GM23338 (cell line): ENCODE measurements at regions not wholly inside any gene's neighbourhood (a gene's known extent, or its start where the extent isn't known, plus 50 kb on each side); places are given as distances from the start of the nearest gene placed in this dataset.

ENCODE experiments used
- ATAC-seq: fragments of 200-7000 bp; cut with Tn5 transposase; 3 replicates; pipeline ENCODE4 v1.9.1; 2020
- DNase-seq: peaks from one replicate; pipeline ENCODE4 v3.0.0-alpha.2; 2015; ENCODE audit warnings: low spot score
- H2AFZ ChIP-seq: fragments of 200-600 bp; sonication (generic); 2 replicates; pipeline ENCODE4 v1.8.0; 2016; ENCODE audit warnings: antibody characterized with exemption, mild to moderate bottlenecking, moderate library complexity
- H3F3A ChIP-seq: fragments of 200-600 bp; sonication (generic); replicated peaks from 2 replicates; pipeline ENCODE4 v1.8.0; 2017; ENCODE audit warnings: antibody characterized with exemption, mixed run types, low read depth
- H3K27ac ChIP-seq: fragments of 200-600 bp; sonication (generic); 2 replicates; pipeline ENCODE4 v1.6.1; 2016; ENCODE audit warnings: low read depth
- H3K27me3 ChIP-seq: fragments of 200-600 bp; sonication (generic); 2 replicates; pipeline ENCODE4 v1.8.0; 2016; ENCODE audit warnings: mild to moderate bottlenecking, mixed run types, moderate library complexity; ENCODE audit not compliant: insufficient read depth
- H3K36me3 ChIP-seq: fragments of 200-600 bp; sonication (generic); 2 replicates; pipeline ENCODE4 v1.8.0; 2016; ENCODE audit warnings: mild to moderate bottlenecking; ENCODE audit not compliant: insufficient read depth
- H3K4me1 ChIP-seq: fragments of 200-600 bp; sonication (generic); 2 replicates; pipeline ENCODE4 v1.8.0; 2016; ENCODE audit warnings: mild to moderate bottlenecking, moderate library complexity; ENCODE audit not compliant: insufficient read depth
- H3K4me2 ChIP-seq: fragments of 200-600 bp; sonication (generic); 2 replicates; pipeline ENCODE4 v1.7.1; 2017; ENCODE audit warnings: mixed run types
- H3K4me3 ChIP-seq: fragments of 200-600 bp; sonication (generic); 2 replicates; pipeline ENCODE4 v1.6.1; 2016; ENCODE audit warnings: mixed run types
- H3K79me2 ChIP-seq: fragments of 200-600 bp; sonication (generic); replicated peaks from 2 replicates; pipeline ENCODE4 v1.8.0; 2017; ENCODE audit warnings: mild to moderate bottlenecking; ENCODE audit not compliant: insufficient read depth
- H3K9me2 ChIP-seq: fragments of 200-600 bp; sonication (generic); 2 replicates; pipeline ENCODE4 v1.8.0; 2017; ENCODE audit not compliant: insufficient read depth
- H4K20me1 ChIP-seq: fragments of 200-600 bp; sonication (generic); replicated peaks from 2 replicates; pipeline ENCODE4 v1.8.0; 2017; ENCODE audit warnings: mild to moderate bottlenecking; ENCODE audit not compliant: insufficient read depth
- H3K27ac Mint-ChIP-seq: 2 replicates; pipeline ENCODE4 v1.8.0; 2020; ENCODE audit warnings: inconsistent platforms, mild to moderate bottlenecking, moderate library complexity, mixed read lengths
- H3K27me3 Mint-ChIP-seq: 3 replicates; pipeline ENCODE4 v1.8.0; 2022; ENCODE audit warnings: low read depth, mild to moderate bottlenecking, moderate library complexity, mixed read lengths, inconsistent platforms; ENCODE audit not compliant: insufficient read depth, poor library complexity
- H3K36me3 Mint-ChIP-seq: 3 replicates; pipeline ENCODE4 v1.8.0; 2021; ENCODE audit warnings: low read depth, mild to moderate bottlenecking, inconsistent platforms, moderate library complexity, mixed read lengths
- H3K4me1 Mint-ChIP-seq: 3 replicates; pipeline ENCODE4 v1.8.0; 2020; ENCODE audit warnings: mild to moderate bottlenecking, inconsistent platforms, mixed read lengths
- H3K4me3 Mint-ChIP-seq: 3 replicates; pipeline ENCODE4 v1.8.0; 2021; ENCODE audit warnings: moderate library complexity, mild to moderate bottlenecking, inconsistent platforms, mixed read lengths
- H3K9me3 Mint-ChIP-seq: 3 replicates; pipeline ENCODE4 v1.8.0; 2020; ENCODE audit warnings: moderate library complexity, mild to moderate bottlenecking, inconsistent platforms, mixed read lengths
- CREB1 ChIP-seq: fragments of 250-450 bp; sonication (Bioruptor Pico); IDR thresholded peaks from 2 replicates; pipeline ENCODE4 v1.5.0; 2020; ENCODE audit warnings: low read depth, mild to moderate bottlenecking, moderate library complexity
- EZH2 ChIP-seq: fragments of 200-600 bp; sonication (generic); IDR thresholded peaks from one replicate; pipeline ENCODE4 v1.8.0; 2017; ENCODE audit warnings: antibody characterized with exemption, mild to moderate bottlenecking, low read depth; ENCODE audit not compliant: unreplicated experiment
- NANOG ChIP-seq: IDR thresholded peaks from 2 replicates; pipeline ENCODE4 v1.6.1; 2016; ENCODE audit warnings: antibody characterized with exemption, borderline replicate concordance
- STAT1 ChIP-seq: IDR thresholded peaks from one replicate; pipeline ENCODE4 v1.6.1; 2016; ENCODE audit warnings: antibody characterized with exemption; ENCODE audit not compliant: unreplicated experiment
- TF ChIP-seq, protein P1 (sequence below): IDR thresholded peaks from one replicate; pipeline ENCODE4 v1.6.1; 2018; ENCODE audit warnings: antibody characterized with exemption; ENCODE audit not compliant: unreplicated experiment
- TF ChIP-seq, protein P2 (sequence below), 2 experiments: fragments of 200-600 bp in 1 of 2; sonication (generic) in 1 of 2; conservative IDR thresholded peaks; 2 replicates each; pipeline versions ENCODE4 v1.5.1 to v1.6.1; 2016 to 2017; ENCODE audit warnings: antibody characterized with exemption in 2 of 2, low read depth in 2 of 2, mild to moderate bottlenecking in 2 of 2, moderate library complexity in 1 of 2

DNA sequence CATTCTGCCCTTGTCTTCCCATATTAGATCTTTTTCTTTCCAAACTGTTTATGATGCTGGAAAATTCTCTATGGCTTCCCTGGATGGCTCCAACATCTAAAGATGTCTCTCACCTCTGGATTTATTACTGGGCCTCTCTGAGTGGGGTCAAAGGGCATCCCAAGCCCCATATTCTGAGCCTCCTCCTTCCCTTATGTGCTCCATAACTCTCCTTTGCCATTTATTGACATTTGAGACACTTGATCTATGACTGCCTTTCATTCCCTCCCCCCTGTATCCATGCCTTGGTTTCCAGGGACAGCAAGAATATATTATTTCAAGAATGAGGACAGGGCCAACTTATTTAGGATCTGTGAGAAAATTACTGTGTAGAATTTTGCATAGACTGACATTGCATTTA lies 369.3 kb upstream of the ONECUT1 start:
- no peak for ATAC-seq
- H3K27me3 Mint-ChIP-seq, result peaks cover 2% of the 10 kb centered on the region

DNA sequence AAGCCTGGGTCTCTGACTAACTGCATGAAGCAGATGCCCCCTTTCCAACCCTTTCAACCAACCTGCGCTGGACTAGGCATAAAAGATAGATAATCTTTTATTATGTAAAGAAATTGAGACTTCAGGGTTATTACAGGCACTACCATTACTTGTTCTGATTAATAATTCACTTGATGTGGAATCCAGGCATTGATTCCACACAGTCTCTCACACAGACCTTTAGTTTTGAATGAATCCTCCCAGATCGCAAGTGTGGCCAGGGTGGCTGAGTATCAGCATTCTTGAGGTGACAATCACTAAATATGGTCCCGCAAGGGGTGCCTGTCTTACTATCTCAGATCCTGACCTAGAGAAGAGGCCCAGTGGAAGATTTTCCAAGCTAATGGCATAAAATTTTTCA lies 368.9 kb upstream of the ONECUT1 start:
- Histone ChIP-seq H3K27me3 (no peaks in the 10 kb centered on the region), H3K4me1 (no peaks in the 10 kb centered on the region), H4K20me1 (no peaks in the 10 kb centered on the region), H3K4me3 (no peak overlapping the region), H3K4me2 (no peak overlapping the region), H2AFZ (no peak overlapping the region), H3K27ac (no peak overlapping the region), H3F3A (no peaks in the 10 kb centered on the region), H3K9me2 (no peaks in the 10 kb centered on the region), H3K36me3 (0 out of 2 replicates have a peak, but pooled peaks cover 6% of the 10 kb centered on the region), H3K79me2 (no peaks in the 10 kb centered on the region)
- Mint-ChIP-seq H3K9me3 (no peaks in the 10 kb centered on the region; the same call in 2 of the 3 replicates), H3K4me1 (no peaks in the 10 kb centered on the region), H3K27ac (no peak overlapping the region), H3K4me3 (no peak overlapping the region), H3K27me3 (peaks cover 2% of the 10 kb centered on the region), H3K36me3 (no peaks in the 10 kb centered on the region)
- no peak for DNase-seq
- no peak for ATAC-seq
- TF ChIP-seq, protein P1, sequence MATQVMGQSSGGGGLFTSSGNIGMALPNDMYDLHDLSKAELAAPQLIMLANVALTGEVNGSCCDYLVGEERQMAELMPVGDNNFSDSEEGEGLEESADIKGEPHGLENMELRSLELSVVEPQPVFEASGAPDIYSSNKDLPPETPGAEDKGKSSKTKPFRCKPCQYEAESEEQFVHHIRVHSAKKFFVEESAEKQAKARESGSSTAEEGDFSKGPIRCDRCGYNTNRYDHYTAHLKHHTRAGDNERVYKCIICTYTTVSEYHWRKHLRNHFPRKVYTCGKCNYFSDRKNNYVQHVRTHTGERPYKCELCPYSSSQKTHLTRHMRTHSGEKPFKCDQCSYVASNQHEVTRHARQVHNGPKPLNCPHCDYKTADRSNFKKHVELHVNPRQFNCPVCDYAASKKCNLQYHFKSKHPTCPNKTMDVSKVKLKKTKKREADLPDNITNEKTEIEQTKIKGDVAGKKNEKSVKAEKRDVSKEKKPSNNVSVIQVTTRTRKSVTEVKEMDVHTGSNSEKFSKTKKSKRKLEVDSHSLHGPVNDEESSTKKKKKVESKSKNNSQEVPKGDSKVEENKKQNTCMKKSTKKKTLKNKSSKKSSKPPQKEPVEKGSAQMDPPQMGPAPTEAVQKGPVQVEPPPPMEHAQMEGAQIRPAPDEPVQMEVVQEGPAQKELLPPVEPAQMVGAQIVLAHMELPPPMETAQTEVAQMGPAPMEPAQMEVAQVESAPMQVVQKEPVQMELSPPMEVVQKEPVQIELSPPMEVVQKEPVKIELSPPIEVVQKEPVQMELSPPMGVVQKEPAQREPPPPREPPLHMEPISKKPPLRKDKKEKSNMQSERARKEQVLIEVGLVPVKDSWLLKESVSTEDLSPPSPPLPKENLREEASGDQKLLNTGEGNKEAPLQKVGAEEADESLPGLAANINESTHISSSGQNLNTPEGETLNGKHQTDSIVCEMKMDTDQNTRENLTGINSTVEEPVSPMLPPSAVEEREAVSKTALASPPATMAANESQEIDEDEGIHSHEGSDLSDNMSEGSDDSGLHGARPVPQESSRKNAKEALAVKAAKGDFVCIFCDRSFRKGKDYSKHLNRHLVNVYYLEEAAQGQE, result no peak
- no peak for TF ChIP-seq NANOG
- no peak for TF ChIP-seq STAT1
- TF ChIP-seq EZH2, result no peak

More for the DNA sequence above, 369.3 kb upstream of the ONECUT1 start:
- H2AFZ ChIP-seq, result no peak overlapping the region
- H4K20me1 ChIP-seq, result no peaks in the 10 kb centered on the region
- no peaks in the 10 kb centered on the region for H3K9me2 ChIP-seq
- no peak overlapping the region for H3K4me3 ChIP-seq
- no peak overlapping the region for H3K27ac Mint-ChIP-seq
- no peaks in the 10 kb centered on the region for H3K27me3 ChIP-seq
- DNase-seq, result no peak
- 0 out of 2 replicates have a peak, but pooled peaks cover 6% of the 10 kb centered on the region for H3K36me3 ChIP-seq
- TF ChIP-seq, protein P2, sequence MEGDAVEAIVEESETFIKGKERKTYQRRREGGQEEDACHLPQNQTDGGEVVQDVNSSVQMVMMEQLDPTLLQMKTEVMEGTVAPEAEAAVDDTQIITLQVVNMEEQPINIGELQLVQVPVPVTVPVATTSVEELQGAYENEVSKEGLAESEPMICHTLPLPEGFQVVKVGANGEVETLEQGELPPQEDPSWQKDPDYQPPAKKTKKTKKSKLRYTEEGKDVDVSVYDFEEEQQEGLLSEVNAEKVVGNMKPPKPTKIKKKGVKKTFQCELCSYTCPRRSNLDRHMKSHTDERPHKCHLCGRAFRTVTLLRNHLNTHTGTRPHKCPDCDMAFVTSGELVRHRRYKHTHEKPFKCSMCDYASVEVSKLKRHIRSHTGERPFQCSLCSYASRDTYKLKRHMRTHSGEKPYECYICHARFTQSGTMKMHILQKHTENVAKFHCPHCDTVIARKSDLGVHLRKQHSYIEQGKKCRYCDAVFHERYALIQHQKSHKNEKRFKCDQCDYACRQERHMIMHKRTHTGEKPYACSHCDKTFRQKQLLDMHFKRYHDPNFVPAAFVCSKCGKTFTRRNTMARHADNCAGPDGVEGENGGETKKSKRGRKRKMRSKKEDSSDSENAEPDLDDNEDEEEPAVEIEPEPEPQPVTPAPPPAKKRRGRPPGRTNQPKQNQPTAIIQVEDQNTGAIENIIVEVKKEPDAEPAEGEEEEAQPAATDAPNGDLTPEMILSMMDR (conservative IDR thresholded peaks at IDR 0.05; ENCODE audit: low read depth in 2 of 2), result no peak
- no peak for TF ChIP-seq CREB1
- no peaks in the 10 kb centered on the region for H3K36me3 Mint-ChIP-seq
- no peak overlapping the region for H3K4me3 Mint-ChIP-seq
- H3K4me1 ChIP-seq, result no peaks in the 10 kb centered on the region
- no peaks in the 10 kb centered on the region for H3K79me2 ChIP-seq
- no peaks in the 10 kb centered on the region for H3F3A ChIP-seq
- peaks cover under 1% of the 10 kb centered on the region; the same call in 2 of the 3 replicates for H3K4me1 Mint-ChIP-seq
- H3K4me2 ChIP-seq, result no peak overlapping the region
- H3K27ac ChIP-seq, result no peak overlapping the region
- no peaks in the 10 kb centered on the region; the same call in 2 of the 3 replicates for H3K9me3 Mint-ChIP-seq
